Endothelial cell of umbilical vein (primary cell): ENCODE measurements at regions not wholly inside any gene's neighbourhood (a gene's known extent, or its start where the extent isn't known, plus 50 kb on each side); places are given as distances from the start of the nearest gene placed in this dataset.

Source experiments
- CTCF ChIP-seq, 2 donors: IDR thresholded peaks; 1 replicate in 1 of 2; 2 replicates in 1 of 2; pipeline ENCODE4 v1.5.1; 2011; ENCODE audit warnings: low read length in 2 of 2, mild to moderate bottlenecking in 2 of 2, moderate library complexity in 2 of 2, control low read depth in 1 of 2, inconsistent platforms in 1 of 2, low read depth in 1 of 2; ENCODE audit not compliant: insufficient read depth in 1 of 2; ENCODE audit errors: extremely low read depth in 1 of 2
- POLR2A ChIP-seq: IDR thresholded peaks from 2 replicates; pipeline ENCODE4 v1.6.1; 2012; ENCODE audit warnings: low read depth, mild to moderate bottlenecking, control low read depth, low read length

- TF ChIP-seq CTCF (IDR thresholded peaks at IDR 0.05; ENCODE audit: extremely low read depth in 1 of 2, insufficient read depth in 1 of 2, low read depth in 1 of 2, low read length in 2 of 2) (no peak), POLR2A (no peak)
These were observed 545.7 kb downstream of the ZEB2 start for GRCh38 chr2:143974262-143974661.
